ENCODE measurements at regions not wholly inside any gene's neighbourhood (a gene's known extent, or its start where the extent isn't known, plus 50 kb on each side); places are given as distances from the start of the nearest gene placed in this dataset.

GRCh38 chr1:55530749-55531478 lies 315.8 kb upstream of the USP24 start (continued):
- TF ChIP-seq ZNF407 (CRISPR knock-in tag; IDR thresholded peaks at IDR 0.05; ENCODE audit: not compliant biosample characterization) (no peak), NR2F6 (IDR thresholded peaks at IDR 0.05) (peak; percentile 82; the same call in 1 of the 2 replicates), NR2F6 (CRISPR knock-in tag; IDR thresholded peaks at IDR 0.05) (peak; percentile 75; the same call in 1 of the 2 replicates), CREB3 (CRISPR knock-in tag; IDR thresholded peaks at IDR 0.05) (no peak; the same call in 1 of the 2 replicates), HNRNPH1 (optimal IDR thresholded peaks at IDR 0.05; ENCODE audit: low read depth, low read length) (no peak), YEATS4 (CRISPR knock-in tag; IDR thresholded peaks at IDR 0.05; ENCODE audit: borderline replicate concordance) (no peak), DNMT3B (CRISPR knock-in tag; conservative IDR thresholded peaks at IDR 0.05) (no peak), ZBTB7A (CRISPR knock-in tag; IDR thresholded peaks at IDR 0.05) (no peak), RBAK (CRISPR knock-in tag; IDR thresholded peaks at IDR 0.05) (peak; percentile 71), JARID2 (CRISPR knock-in tag; IDR thresholded peaks at IDR 0.05; ENCODE audit: insufficient replicate concordance) (no peak), CTCF (CRISPR knock-in tag; IDR thresholded peaks at IDR 0.05) (no peak), ZNF572 (CRISPR knock-in tag; IDR thresholded peaks at IDR 0.05) (no peak), AHDC1 (CRISPR knock-in tag; IDR thresholded peaks at IDR 0.05; ENCODE audit: borderline replicate concordance) (peak; percentile 95)
